HG03571 (cell line): ENCODE measurements at regions not wholly inside any gene's neighbourhood (a gene's known extent, or its start where the extent isn't known, plus 50 kb on each side); places are given as distances from the start of the nearest gene placed in this dataset.

Experiments
- ATAC-seq: cut with Tn5 transposase; IDR thresholded peaks from one replicate; pipeline ENCODE4 v1.9.1; 2021; ENCODE audit not compliant: unreplicated experiment

DNA sequence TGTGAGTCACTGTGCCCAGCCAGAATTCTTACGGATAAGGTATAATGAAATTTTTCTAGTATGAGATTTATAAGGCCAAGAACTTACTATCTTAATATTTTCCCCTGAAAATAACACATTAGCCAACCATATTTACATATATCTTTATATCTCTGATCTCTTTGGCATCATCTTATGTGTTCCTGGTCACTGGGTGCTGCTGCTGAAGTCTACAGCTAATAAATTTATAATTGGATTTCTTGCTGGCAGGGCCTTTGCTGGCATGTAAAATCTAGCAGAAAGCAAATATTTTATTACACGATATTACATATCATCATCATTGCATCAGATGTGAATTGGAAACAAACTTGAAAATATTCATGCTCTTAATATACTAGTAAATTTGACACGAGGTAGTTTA, 590.7 kb downstream of the ANXA1 start:
- ATAC-seq = no peak

GRCh38 chr9:73743826-73744225, 592.2 kb downstream of the ANXA1 start:
- no peak for ATAC-seq

- no peak for ATAC-seq
Measured at GRCh38 chr9:73745598-73745997, 593.9 kb downstream of the ANXA1 start.

DNA sequence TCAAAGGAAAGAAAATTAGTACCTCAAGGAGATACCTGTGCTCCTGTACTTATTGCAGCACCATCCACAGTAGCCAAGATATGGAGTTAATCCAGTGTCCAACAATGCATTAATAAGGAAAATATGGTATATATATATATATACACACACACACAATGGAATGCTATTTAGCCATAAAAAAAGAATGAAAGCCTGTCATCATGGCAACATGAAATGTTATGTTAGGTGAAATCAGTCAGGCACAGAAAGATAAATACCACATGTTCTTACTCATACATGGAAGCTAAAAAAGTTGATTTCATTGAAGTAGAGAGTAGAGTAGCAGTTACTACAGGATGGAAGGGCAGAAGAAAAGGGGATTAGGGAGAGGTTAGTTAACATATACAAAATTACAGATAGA, 601.5 kb downstream of the ANXA1 start:
- no peak for ATAC-seq

GRCh38 chr9:73761905-73762304, 610.2 kb downstream of the ANXA1 start:
- no peak for ATAC-seq

- no peak for ATAC-seq
Measured at GRCh38 chr9:73773896-73774295, 622.2 kb downstream of the ANXA1 start.

DNA sequence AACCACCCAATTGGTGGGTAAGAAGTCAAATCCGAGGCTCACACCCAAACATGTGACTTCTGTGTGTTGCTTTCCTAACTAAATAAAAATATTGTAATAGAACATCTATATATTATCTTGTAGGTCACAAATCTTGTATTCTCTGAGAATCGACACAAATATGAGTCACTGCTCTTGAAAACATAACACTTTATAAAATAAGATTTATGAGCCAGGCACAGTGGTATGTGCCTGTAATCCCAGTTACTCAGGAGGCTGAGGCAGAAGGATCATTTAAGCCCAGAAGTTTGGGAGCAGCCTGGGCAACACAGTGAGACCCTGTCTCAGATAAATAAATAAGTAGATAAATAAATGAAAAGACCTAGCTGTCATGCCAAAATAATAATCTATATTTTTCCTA, 624.1 kb downstream of the ANXA1 start:
- ATAC-seq = no peak

GRCh38 chr9:73780916-73781315, 629.3 kb downstream of the ANXA1 start:
- no peak for ATAC-seq

GRCh38 chr9:73782166-73782565, 630.5 kb downstream of the ANXA1 start:
- no peak for ATAC-seq

- no peak for ATAC-seq
Measured at GRCh38 chr9:73799446-73799845, 647.8 kb downstream of the ANXA1 start.

- no peak for ATAC-seq
Measured at GRCh38 chr9:73805111-73805510, 653.4 kb downstream of the ANXA1 start.

GRCh38 chr9:73805853-73806458, 654.3 kb downstream of the ANXA1 start:
- ATAC-seq = no peak

GRCh38 chr9:73806876-73807275, 655.2 kb downstream of the ANXA1 start:
- no peak for ATAC-seq

DNA sequence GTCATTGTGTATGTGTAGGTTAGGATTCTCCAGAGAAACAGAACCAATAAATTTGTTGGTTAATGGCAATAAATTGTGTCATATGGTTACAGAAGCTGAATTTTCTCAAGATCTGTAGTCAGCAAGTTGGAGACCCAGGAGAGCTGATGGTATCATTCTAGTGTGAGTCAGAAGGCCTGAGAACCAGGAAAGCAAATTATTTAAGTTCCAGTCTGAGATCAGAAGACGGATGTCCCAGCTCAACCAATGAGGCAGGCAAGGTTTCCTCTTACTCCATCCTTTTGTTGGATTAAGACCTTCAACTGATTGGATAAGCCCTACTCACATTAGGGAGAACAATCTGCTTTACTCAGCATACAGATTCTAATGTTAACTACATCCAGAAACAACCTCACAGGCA, 656.3 kb downstream of the ANXA1 start:
- ATAC-seq = no peak

DNA sequence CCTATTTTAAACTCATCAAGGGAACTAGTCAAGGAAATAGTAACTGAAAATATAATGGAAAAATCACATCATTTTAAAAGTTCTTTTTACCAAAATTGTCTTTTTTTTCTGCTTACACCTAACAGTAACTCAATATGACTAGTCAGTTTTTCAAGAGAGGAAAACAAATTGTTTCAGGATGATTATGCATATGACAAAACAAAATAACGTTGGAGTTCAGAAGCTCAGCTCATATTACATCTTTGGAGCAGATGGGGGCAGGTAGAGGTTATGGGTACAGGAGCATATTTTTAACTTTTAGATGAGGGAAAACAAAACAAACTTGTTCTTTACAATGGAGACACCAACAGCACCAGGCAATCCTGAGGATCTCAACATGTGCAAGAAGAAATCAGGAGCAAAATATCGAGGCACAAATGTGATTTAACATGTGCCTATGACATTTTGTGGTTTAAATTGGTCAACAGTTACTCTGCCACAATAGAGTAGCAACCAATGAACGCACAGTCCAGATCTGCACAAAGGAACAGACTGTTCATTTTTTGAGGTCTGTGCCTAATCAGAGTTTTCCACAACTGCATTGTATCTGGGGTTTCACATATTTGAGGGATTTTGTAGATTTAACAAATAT, 659.0 kb downstream of the ANXA1 start:
- no peak for ATAC-seq

DNA sequence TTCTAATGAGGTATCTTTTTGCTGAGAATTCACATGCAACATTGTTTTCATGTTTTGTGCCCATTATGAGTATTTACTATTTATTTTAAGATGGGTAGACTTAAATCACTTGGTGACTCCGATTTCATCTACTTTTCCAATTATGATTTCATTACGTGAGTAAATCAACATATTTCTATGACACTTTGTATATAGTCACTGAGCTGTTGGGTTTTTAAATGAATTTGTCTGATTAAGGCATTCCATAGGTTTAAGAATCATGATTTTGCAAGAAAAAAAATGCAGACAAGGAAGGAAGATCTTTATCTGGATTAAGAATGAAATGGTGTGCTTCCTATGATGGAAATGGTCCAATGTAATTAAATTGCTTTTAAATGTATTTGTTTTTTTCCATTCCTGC, 661.9 kb downstream of the ANXA1 start:
- ATAC-seq = no peak

DNA sequence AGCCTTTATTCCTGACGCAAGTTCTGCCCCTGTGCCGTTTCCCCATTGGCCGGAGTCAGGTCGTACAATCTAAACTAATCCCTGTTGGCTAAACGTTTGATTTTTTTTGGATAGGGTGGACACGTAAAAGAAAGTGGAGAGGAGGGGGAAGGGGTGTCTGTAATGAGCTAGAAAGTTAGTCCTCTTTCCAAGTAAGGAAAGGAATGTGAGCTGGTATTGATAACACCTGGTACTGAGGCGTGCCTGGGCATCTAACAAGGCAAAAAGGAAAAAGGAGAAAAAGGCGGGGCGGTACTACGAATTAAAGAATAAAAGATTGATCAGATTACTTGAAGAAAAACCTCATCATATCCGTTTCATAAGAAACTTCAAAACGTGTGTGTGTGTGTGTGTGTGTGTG, 665.2 kb downstream of the ANXA1 start:
- no peak for ATAC-seq

DNA sequence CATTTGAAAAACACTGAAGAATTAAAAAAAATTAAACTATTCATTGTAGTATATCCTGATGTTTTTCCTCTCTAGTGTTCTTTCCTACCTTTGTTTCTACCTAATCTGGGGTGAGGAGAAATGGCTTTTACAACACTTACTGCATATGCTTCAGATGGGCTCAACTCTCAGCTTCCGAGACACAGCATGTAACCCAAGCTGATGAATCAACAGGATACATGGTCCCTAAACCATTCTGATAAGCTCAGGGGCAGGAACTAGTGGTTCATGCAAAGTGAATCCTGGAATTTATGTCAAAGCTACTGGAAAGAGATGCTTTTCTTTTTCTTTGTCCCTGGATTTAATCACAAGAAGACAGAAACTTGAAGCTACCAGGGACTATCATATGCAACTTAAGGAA, 672.5 kb upstream of the RORB start:
- ATAC-seq = no peak

DNA sequence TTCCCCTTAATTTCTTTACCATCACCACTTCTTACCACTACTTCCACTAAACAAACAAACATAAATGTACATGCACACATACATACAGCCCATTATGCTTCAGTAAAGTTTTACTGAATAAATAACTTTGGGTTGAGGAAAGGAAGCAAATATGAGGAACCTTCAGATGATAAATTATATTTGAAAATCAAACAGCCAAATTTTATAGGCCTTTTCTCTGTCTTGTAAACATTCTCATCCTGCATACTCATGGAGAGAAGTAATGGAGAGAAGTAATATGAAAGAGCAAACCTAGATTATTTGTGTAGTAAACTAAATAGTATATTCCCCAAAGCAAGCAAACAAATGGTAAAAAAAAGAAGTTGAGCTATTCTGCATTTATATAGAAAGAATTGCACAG, 658.3 kb upstream of the RORB start:
- ATAC-seq = no peak

- ATAC-seq = no peak
Measured at GRCh38 chr9:73839471-73839870, 657.7 kb upstream of the RORB start.

DNA sequence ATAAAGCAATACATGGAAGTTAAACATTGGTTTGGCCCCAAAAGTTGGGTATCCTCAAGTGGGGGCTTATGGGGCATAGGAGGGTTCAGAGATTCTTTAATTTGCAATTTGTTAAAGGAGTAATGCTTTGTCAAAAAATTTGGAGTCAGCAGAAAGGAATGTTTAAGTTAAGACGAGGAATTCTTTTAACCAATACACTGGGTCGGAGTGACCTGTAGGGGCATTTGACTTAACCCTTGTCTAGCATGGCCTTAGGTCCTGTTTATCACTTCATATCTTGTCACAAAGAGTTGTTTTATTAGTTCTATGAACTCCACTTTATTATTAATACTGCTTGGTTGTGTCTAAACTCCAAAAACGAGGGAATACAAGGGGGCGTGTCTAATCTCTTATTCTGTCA, 656.1 kb upstream of the RORB start:
- no peak for ATAC-seq

DNA sequence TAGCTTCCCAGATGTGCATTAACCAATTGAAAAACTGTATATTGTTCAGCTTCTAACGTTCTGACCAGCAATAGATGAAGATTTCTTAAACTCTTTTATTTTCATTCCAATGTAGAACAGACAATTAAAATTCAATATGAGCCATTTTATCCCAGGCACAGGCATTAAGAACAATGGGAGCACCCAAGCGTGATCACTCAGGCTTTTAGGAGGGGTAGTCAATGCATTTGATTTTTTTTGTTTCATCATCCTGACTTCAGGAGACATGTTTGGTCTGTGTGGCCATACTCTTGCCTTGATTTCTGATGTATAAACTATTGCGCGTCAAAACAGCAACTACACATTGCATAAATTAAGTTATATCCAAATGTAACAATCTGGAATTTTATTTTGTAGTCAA, 653.0 kb upstream of the RORB start:
- no peak for ATAC-seq

DNA sequence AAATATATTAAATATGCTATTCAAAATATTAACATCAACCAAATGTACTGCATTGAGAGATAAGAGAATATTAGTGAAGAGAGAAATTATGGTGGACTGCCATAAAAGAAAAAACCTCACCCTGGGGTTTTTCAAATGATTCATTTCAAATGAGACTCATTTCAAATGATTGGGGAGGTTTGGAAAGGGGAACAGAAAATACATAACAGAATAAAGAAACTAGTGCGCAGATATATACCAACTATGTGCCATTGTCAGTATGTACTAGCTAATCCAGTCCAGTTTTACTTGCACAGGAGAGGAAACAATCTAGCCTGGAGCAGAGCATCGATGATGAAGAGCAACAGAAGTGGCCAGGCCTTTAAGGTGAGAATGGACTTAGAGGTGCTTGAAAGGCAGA, 651.6 kb upstream of the RORB start:
- no peak for ATAC-seq
